Retinal pigment epithelial cell (primary cell): ENCODE measurements at regions not wholly inside any gene's neighbourhood (a gene's known extent, or its start where the extent isn't known, plus 50 kb on each side); places are given as distances from the start of the nearest gene placed in this dataset.

Experiments
- DNase-seq: peaks from one replicate; pipeline ENCODE4 v3.0.0-alpha.2; 2010; ENCODE audit warnings: low read depth
- H3K4me3 ChIP-seq: 2 replicates; pipeline ENCODE4 v1.5.1; 2011; ENCODE audit warnings: mild to moderate bottlenecking, low read length, control low read depth, moderate library complexity
- CTCF ChIP-seq: conservative IDR thresholded peaks from 2 replicates; pipeline ENCODE4 v1.5.1; 2011; ENCODE audit warnings: low read depth, low read length, control low read depth, inconsistent platforms

- no peak for DNase-seq
- TF ChIP-seq CTCF = no peak
- no peak overlapping the region for H3K4me3 ChIP-seq
Observed at GRCh38 chr18:42530276-42530675, 575.2 kb downstream of the PIK3C3 start.

- DNase-seq = no peak
- H3K4me3 ChIP-seq = no peak overlapping the region
- TF ChIP-seq CTCF = no peak
Observed at GRCh38 chr18:42532119-42532518, 577.1 kb downstream of the PIK3C3 start.

GRCh38 chr18:42533009-42533575, 578.1 kb downstream of the PIK3C3 start:
- no peak overlapping the region for H3K4me3 ChIP-seq
- no peak for DNase-seq
- no peak for TF ChIP-seq CTCF

GRCh38 chr18:42533616-42534015, 578.6 kb downstream of the PIK3C3 start:
- H3K4me3 ChIP-seq = no peak overlapping the region
- no peak for TF ChIP-seq CTCF
- DNase-seq = no peak

GRCh38 chr18:42534313-42534712, 579.3 kb downstream of the PIK3C3 start:
- no peak for DNase-seq
- no peak overlapping the region for H3K4me3 ChIP-seq
- no peak for TF ChIP-seq CTCF

- no peak for TF ChIP-seq CTCF
- no peak overlapping the region for H3K4me3 ChIP-seq
- DNase-seq = no peak
Observed at GRCh38 chr18:42536442-42536841, 579.0 kb downstream of the RIT2 start.

- no peak for TF ChIP-seq CTCF
- DNase-seq = no peak
Observed at GRCh38 chr18:42537291-42537690, 578.2 kb downstream of the RIT2 start.

More at GRCh38 chr18:42537291-42537690, 578.2 kb downstream of the RIT2 start:
- no peak overlapping the region for H3K4me3 ChIP-seq
